ENCODE measurements at regions not wholly inside any gene's neighbourhood (a gene's known extent, or its start where the extent isn't known, plus 50 kb on each side); places are given as distances from the start of the nearest gene placed in this dataset.

DNA sequence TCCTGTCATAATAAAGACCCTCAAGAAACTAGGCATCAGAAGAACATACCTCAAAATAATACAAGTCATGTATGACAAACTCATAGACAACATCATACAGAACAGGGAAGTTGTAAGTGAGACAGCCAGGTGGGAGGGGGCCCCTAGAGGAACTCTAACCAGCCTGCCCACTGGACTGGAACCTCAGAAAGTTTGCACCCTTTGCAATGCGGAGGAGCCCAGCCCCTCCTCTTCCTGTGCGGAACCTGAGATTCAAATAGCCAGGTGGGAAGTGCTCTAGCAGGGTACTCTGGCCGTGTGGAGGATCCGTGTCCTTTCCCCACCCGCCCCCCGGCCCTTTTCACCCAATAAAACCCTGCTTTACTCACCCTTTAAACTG, 387.0 kb upstream of the CBLB start:
- no peaks in the 10 kb centered on the region for H3K4me1 ChIP-seq (ENCODE audit: insufficient read depth, insufficient read length)
- H3K36me3 ChIP-seq (ENCODE audit: insufficient read depth, insufficient read length, low read length), result no peaks in the 10 kb centered on the region
- no peak overlapping the region for H3K4me3 ChIP-seq (ENCODE audit: insufficient read length, low read depth)
- H3K27me3 ChIP-seq (ENCODE audit: insufficient read depth, insufficient read length), result no peaks in the 10 kb centered on the region
- H3K9ac ChIP-seq (ENCODE audit: insufficient read length, low read depth), result no peak overlapping the region
- TF ChIP-seq ZNF274 (IDR thresholded peaks at IDR 0.05; ENCODE audit: low read depth, low read length) (no peak), YY1 (IDR thresholded peaks at IDR 0.05; ENCODE audit: insufficient read depth, insufficient read length) (no peak), SUZ12 (IDR thresholded peaks at IDR 0.05; ENCODE audit: extremely low read depth, insufficient read depth, insufficient read length) (no peak)
- DNase-seq (ENCODE audit: low read depth, low spot score), result no peak
- peaks cover 9% of the 10 kb centered on the region for H3K9me3 ChIP-seq (ENCODE audit: insufficient read depth, low read length)

DNA sequence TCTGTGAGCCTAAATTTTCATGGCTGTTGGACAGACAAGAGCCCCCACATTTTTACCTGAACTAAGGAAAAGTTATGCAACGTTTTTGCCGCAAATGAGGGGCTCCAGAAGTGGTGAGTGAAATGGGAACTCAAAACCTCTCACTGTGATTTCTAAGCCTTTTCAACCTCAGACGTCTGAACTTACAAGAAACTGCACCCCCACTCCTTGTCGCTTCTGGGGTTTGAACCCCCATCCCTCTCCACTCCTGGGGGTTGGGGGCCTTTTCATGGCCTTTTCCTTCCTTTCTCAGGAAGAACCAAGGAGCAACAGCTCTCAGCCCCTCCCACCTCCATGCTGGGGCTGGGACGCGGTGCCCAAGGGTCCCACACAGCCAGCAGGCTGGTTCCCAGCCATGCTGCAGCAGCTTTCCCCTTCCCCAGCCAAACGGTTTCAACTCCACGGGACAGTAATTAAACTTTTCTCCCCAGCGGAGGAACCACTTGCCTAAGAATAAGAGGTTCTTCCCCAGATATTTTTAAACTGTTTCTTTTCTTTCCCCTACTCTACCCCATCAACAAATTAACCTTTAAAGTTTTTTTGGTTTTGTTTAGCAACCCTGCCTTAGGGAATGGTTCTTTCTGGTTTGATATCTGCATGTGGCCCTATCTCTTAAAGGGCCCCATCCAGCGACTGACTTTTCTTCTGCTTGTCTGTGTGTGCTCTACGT, 387.6 kb upstream of the CBLB start:
- no peaks in the 10 kb centered on the region for H3K36me3 ChIP-seq (ENCODE audit: insufficient read depth, insufficient read length, low read length)
- H3K27me3 ChIP-seq (ENCODE audit: insufficient read depth, insufficient read length), result no peaks in the 10 kb centered on the region
- no peaks in the 10 kb centered on the region for H3K4me1 ChIP-seq (ENCODE audit: insufficient read depth, insufficient read length)
- H3K9me3 ChIP-seq (ENCODE audit: insufficient read depth, low read length), result peaks cover 3% of the 10 kb centered on the region; the same call in 1 of the 2 replicates
- no peak overlapping the region for H3K4me3 ChIP-seq (ENCODE audit: insufficient read length, low read depth)
- no peak overlapping the region for H3K9ac ChIP-seq (ENCODE audit: insufficient read length, low read depth)
- TF ChIP-seq SUZ12 (IDR thresholded peaks at IDR 0.05; ENCODE audit: extremely low read depth, insufficient read depth, insufficient read length) (no peak), ZNF274 (IDR thresholded peaks at IDR 0.05; ENCODE audit: low read depth, low read length) (no peak), YY1 (IDR thresholded peaks at IDR 0.05; ENCODE audit: insufficient read depth, insufficient read length) (no peak)
- no peak for DNase-seq (ENCODE audit: low read depth, low spot score)

- H3K9me3 ChIP-seq (ENCODE audit: insufficient read depth, low read length), result no peaks in the 10 kb centered on the region
- no peak overlapping the region for H3K4me3 ChIP-seq (ENCODE audit: insufficient read length, low read depth)
- DNase-seq (ENCODE audit: low read depth, low spot score), result no peak
- H3K4me1 ChIP-seq (ENCODE audit: insufficient read depth, insufficient read length), result no peaks in the 10 kb centered on the region
- H3K36me3 ChIP-seq (ENCODE audit: insufficient read depth, insufficient read length, low read length), result no peaks in the 10 kb centered on the region
- TF ChIP-seq SUZ12 (IDR thresholded peaks at IDR 0.05; ENCODE audit: extremely low read depth, insufficient read depth, insufficient read length) (no peak), YY1 (IDR thresholded peaks at IDR 0.05; ENCODE audit: insufficient read depth, insufficient read length) (no peak), ZNF274 (IDR thresholded peaks at IDR 0.05; ENCODE audit: low read depth, low read length) (no peak)
- H3K27me3 ChIP-seq (ENCODE audit: insufficient read depth, insufficient read length), result no peaks in the 10 kb centered on the region
- H3K9ac ChIP-seq (ENCODE audit: insufficient read length, low read depth), result no peak overlapping the region
Observed at GRCh38 chr3:106257172-106257571, 388.4 kb upstream of the CBLB start.

DNA sequence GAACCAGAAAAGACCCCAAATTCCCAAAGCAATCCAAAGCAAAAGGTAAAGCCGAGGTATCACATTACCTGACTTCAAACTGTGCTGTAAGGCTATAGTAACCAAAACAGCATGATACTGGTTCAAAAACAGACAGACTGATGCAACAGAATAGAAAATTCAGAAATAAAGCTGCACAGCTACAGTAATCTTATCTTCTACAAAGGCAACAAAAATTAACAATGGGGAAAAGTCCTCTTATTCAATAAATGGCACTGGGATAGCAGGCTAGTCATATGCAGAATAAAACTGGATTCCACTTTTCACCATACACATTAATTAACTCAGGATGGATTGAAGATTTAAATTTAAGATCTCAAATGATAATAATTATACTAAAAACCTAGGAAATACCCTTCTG, 392.6 kb upstream of the CBLB start:
- no peak overlapping the region for H3K9ac ChIP-seq (ENCODE audit: insufficient read length, low read depth)
- DNase-seq (ENCODE audit: low read depth, low spot score), result no peak
- no peaks in the 10 kb centered on the region for H3K36me3 ChIP-seq (ENCODE audit: insufficient read depth, insufficient read length, low read length)
- H3K4me1 ChIP-seq (ENCODE audit: insufficient read depth, insufficient read length), result no peaks in the 10 kb centered on the region
- TF ChIP-seq SUZ12 (IDR thresholded peaks at IDR 0.05; ENCODE audit: extremely low read depth, insufficient read depth, insufficient read length) (no peak), YY1 (IDR thresholded peaks at IDR 0.05; ENCODE audit: insufficient read depth, insufficient read length) (no peak), ZNF274 (IDR thresholded peaks at IDR 0.05; ENCODE audit: low read depth, low read length) (no peak)
- H3K27me3 ChIP-seq (ENCODE audit: insufficient read depth, insufficient read length), result no peaks in the 10 kb centered on the region
- H3K9me3 ChIP-seq (ENCODE audit: insufficient read depth, low read length), result no peaks in the 10 kb centered on the region
- no peak overlapping the region for H3K4me3 ChIP-seq (ENCODE audit: insufficient read length, low read depth)

GRCh38 chr3:106261915-106262683, 393.3 kb upstream of the CBLB start:
- H3K4me3 ChIP-seq (ENCODE audit: insufficient read length, low read depth), result no peak overlapping the region
- no peaks in the 10 kb centered on the region for H3K36me3 ChIP-seq (ENCODE audit: insufficient read depth, insufficient read length, low read length)
- H3K27me3 ChIP-seq (ENCODE audit: insufficient read depth, insufficient read length), result no peaks in the 10 kb centered on the region
- no peaks in the 10 kb centered on the region for H3K9me3 ChIP-seq (ENCODE audit: insufficient read depth, low read length)
- TF ChIP-seq ZNF274 (IDR thresholded peaks at IDR 0.05; ENCODE audit: low read depth, low read length) (no peak), SUZ12 (IDR thresholded peaks at IDR 0.05; ENCODE audit: extremely low read depth, insufficient read depth, insufficient read length) (no peak), YY1 (IDR thresholded peaks at IDR 0.05; ENCODE audit: insufficient read depth, insufficient read length) (no peak)
- no peak for DNase-seq (ENCODE audit: low read depth, low spot score)
- no peak overlapping the region for H3K9ac ChIP-seq (ENCODE audit: insufficient read length, low read depth)
- H3K4me1 ChIP-seq (ENCODE audit: insufficient read depth, insufficient read length), result no peaks in the 10 kb centered on the region

GRCh38 chr3:106263011-106263410, 394.2 kb upstream of the CBLB start:
- no peak for TF ChIP-seq YY1 (IDR thresholded peaks at IDR 0.05; ENCODE audit: insufficient read depth, insufficient read length)
- H3K27me3 ChIP-seq (ENCODE audit: insufficient read depth, insufficient read length), result no peaks in the 10 kb centered on the region
- DNase-seq (ENCODE audit: low read depth, low spot score), result no peak
- H3K36me3 ChIP-seq (ENCODE audit: insufficient read depth, insufficient read length, low read length), result no peaks in the 10 kb centered on the region
- H3K9ac ChIP-seq (ENCODE audit: insufficient read length, low read depth), result no peak overlapping the region
- no peak overlapping the region for H3K4me3 ChIP-seq (ENCODE audit: insufficient read length, low read depth)
- no peaks in the 10 kb centered on the region for H3K4me1 ChIP-seq (ENCODE audit: insufficient read depth, insufficient read length)
- H3K9me3 ChIP-seq (ENCODE audit: insufficient read depth, low read length), result no peaks in the 10 kb centered on the region

GRCh38 chr3:106263546-106263945, 394.7 kb upstream of the CBLB start:
- no peaks in the 10 kb centered on the region for H3K27me3 ChIP-seq (ENCODE audit: insufficient read depth, insufficient read length)
- no peak for TF ChIP-seq SUZ12 (IDR thresholded peaks at IDR 0.05; ENCODE audit: extremely low read depth, insufficient read depth, insufficient read length)
- TF ChIP-seq ZNF274 (IDR thresholded peaks at IDR 0.05; ENCODE audit: low read depth, low read length), result no peak
- TF ChIP-seq YY1 (IDR thresholded peaks at IDR 0.05; ENCODE audit: insufficient read depth, insufficient read length), result no peak
- no peaks in the 10 kb centered on the region for H3K9me3 ChIP-seq (ENCODE audit: insufficient read depth, low read length)
- no peaks in the 10 kb centered on the region for H3K36me3 ChIP-seq (ENCODE audit: insufficient read depth, insufficient read length, low read length)
- no peak for DNase-seq (ENCODE audit: low read depth, low spot score)
- no peaks in the 10 kb centered on the region for H3K4me1 ChIP-seq (ENCODE audit: insufficient read depth, insufficient read length)
- no peak overlapping the region for H3K9ac ChIP-seq (ENCODE audit: insufficient read length, low read depth)
- H3K4me3 ChIP-seq (ENCODE audit: insufficient read length, low read depth), result no peak overlapping the region
